ENCODE measurements at regions not wholly inside any gene's neighbourhood (a gene's known extent, or its start where the extent isn't known, plus 50 kb on each side); places are given as distances from the start of the nearest gene placed in this dataset.

DNA sequence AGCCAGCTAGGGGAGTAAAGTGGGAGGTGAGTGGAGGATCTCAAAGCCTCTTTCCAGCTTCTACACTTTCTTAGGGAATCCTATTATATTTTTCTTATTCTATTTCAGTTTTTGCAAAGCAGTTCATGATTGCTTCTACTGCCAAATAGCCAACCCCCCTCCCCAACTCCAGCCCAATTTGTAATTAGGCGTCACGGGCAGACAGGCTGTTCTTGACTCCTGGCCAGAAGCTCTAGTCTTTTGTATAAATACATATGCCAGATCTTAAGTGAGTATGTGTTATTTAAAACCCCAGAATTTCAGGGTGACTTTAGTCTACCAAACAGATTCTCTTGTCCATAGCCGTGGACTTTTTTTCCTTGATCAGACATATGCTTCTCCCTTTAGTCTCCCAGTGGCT, 255.2 kb downstream of the BUB3 start:
- no peak overlapping the region for H3K14ac ChIP-seq (ENCODE audit: insufficient read length)
- peaks cover 0 to 1% (median 0%) of the 10 kb centered on the region in 4 experiments; a peak in 2 of 7 replicates for H3K27me3 ChIP-seq (replicated peaks in 1 of 4; ENCODE audit: control insufficient read depth in 3 of 4, extremely low read depth in 1 of 4, insufficient read depth in 3 of 4, low read length in 3 of 4)
- no peak overlapping the region for H2BK20ac ChIP-seq (ENCODE audit: low read length)
- no peak overlapping the region for H3K27ac ChIP-seq (ENCODE audit: low read depth, low read length)
- WGBS, 2 experiments (ENCODE audit: extremely low coverage in 1 of 2, insufficient coverage in 1 of 2, insufficient read length in 1 of 2, insufficient replicate concordance in 2 of 2, low coverage in 1 of 2, low lambda C conversion rate in 2 of 2, missing lambda C conversion rate in 1 of 2) = 89% methylated on average over 3 of the region's 3 CpGs; no CpG with 5 or more reads in 1 of the 2 experiments
- no peak overlapping the region for H3K4me3 ChIP-seq (ENCODE audit: extremely low read depth in 1 of 4, insufficient read depth in 2 of 4, low read depth in 3 of 4, low read length in 4 of 4)
- H3K56ac ChIP-seq (replicated peaks; ENCODE audit: insufficient read length, low read depth, low read length) = no peak overlapping the region
- H3K79me2 ChIP-seq (ENCODE audit: control insufficient read depth in 1 of 2, insufficient read depth in 2 of 2, low read length in 2 of 2) = no peaks in the 10 kb centered on the region
- no peak overlapping the region for H3K18ac ChIP-seq (ENCODE audit: extremely low read depth, low read length)
- POLR2A ChIA-PET (ENCODE audit: partially characterized antibody) = interaction anchor here (0.6 kb wide), 1 partner anchor 931 kb away, joined by 4 read pairs; no protein-coding TSS in a partner anchor
- H2AFZ ChIP-seq (ENCODE audit: low read length) = no peak overlapping the region
- no peak overlapping the region for H4K5ac ChIP-seq (ENCODE audit: insufficient read length, low read depth, low read length)
- no peaks in the 10 kb centered on the region for H3K4me1 ChIP-seq (replicated peaks in 1 of 4; ENCODE audit: control insufficient read depth in 3 of 4, insufficient read depth in 4 of 4, low read length in 3 of 4)
- H2BK5ac ChIP-seq (ENCODE audit: low read depth, low read length) = no peak overlapping the region
- H2BK12ac ChIP-seq (ENCODE audit: low read depth, low read length) = no peak overlapping the region
- no peaks in the 10 kb centered on the region for H3K36me3 ChIP-seq (ENCODE audit: control insufficient read depth in 2 of 4, insufficient read depth in 4 of 4, low read length in 3 of 4)
- no peak overlapping the region for H3K4ac ChIP-seq (replicated peaks; ENCODE audit: insufficient read length, low read depth, low read length)
- CTCF ChIA-PET (ENCODE audit: partially characterized antibody) = no interaction called here
- peaks cover 2 to 9% of the 10 kb centered on the region in 2 experiments; a peak in 2 of 4 replicates for H3K9me3 ChIP-seq (ENCODE audit: insufficient read depth in 2 of 2, low read depth in 1 of 2, low read length in 1 of 2)
- H3K23me2 ChIP-seq (ENCODE audit: low read depth, low read length) = no peaks in the 10 kb centered on the region
- no peak overlapping the region for H3K9ac ChIP-seq (replicated peaks in 1 of 4; ENCODE audit: extremely low read depth in 1 of 4, low read depth in 3 of 4, low read length in 3 of 4)
- H2BK120ac ChIP-seq (replicated peaks; ENCODE audit: low read depth, low read length) = no peak overlapping the region
- H3K23ac ChIP-seq (ENCODE audit: insufficient read length) = no peak overlapping the region
- no peak overlapping the region for H3K4me2 ChIP-seq (ENCODE audit: insufficient read depth in 1 of 2, low read depth in 2 of 2, low read length in 2 of 2)
- FAIRE-seq = no peak
- no peaks in the 10 kb centered on the region for H4K20me1 ChIP-seq (replicated peaks in 1 of 2; ENCODE audit: control insufficient read depth in 1 of 2, insufficient read depth in 2 of 2, low read length in 2 of 2)
- H4K91ac ChIP-seq (replicated peaks; ENCODE audit: insufficient read length, low read length) = no peak overlapping the region
- no peaks in the 10 kb centered on the region for H3K79me1 ChIP-seq (ENCODE audit: low read depth, low read length)
- DNase-seq (ENCODE audit: low read depth in 1 of 2, low spot score in 2 of 2) = no peak
- H2BK15ac ChIP-seq (ENCODE audit: low read length) = no peak overlapping the region
- no peak overlapping the region for H4K8ac ChIP-seq (ENCODE audit: extremely low read depth, insufficient read depth, low read length)
- no peak for TF ChIP-seq ASH2L (IDR thresholded peaks at IDR 0.05; ENCODE audit: low read length)
- TF ChIP-seq MAX (IDR thresholded peaks at IDR 0.05) = no peak
- no peak for TF ChIP-seq TCF12 (IDR thresholded peaks at IDR 0.05; ENCODE audit: low read depth, low read length)
- no peak overlapping the region for H2AK5ac ChIP-seq (ENCODE audit: low read depth, low read length)

Measured in H1 (cell line).